NCI-H1048 (cell line): ENCODE measurements at regions not wholly inside any gene's neighbourhood (a gene's known extent, or its start where the extent isn't known, plus 50 kb on each side); places are given as distances from the start of the nearest gene placed in this dataset.
"Not testable (repeated sequence)": the region's sequence is repeated elsewhere in the genome, so short reads cannot be mapped to it uniquely, and the experiment has no call there.

Experiments
- DNase-seq: peaks from one replicate; lab custom pipeline; 2025; lab: John Stamatoyannopoulos, UW

- no peak for DNase-seq
These were observed 184.2 kb upstream of the ACO1 start for GRCh38 chr9:32200241-32200640.

GRCh38 chr9:32200896-32201295 lies 183.5 kb upstream of the ACO1 start:
- no peak for DNase-seq

- not testable (repeated sequence) for DNase-seq
These were observed 175.3 kb upstream of the ACO1 start for GRCh38 chr9:32209164-32209563.

- no peak for DNase-seq
These were observed 166.2 kb upstream of the ACO1 start for GRCh38 chr9:32218100-32218767.

- DNase-seq, result no peak
These were observed 163.7 kb upstream of the ACO1 start for GRCh38 chr9:32220750-32221149.

- no peak for DNase-seq
These were observed 150.0 kb upstream of the ACO1 start for GRCh38 chr9:32234451-32234850.

GRCh38 chr9:32247168-32247567 lies 137.3 kb upstream of the ACO1 start:
- no peak for DNase-seq

GRCh38 chr9:32248189-32248712 lies 136.2 kb upstream of the ACO1 start:
- no peak for DNase-seq

- DNase-seq, result peak; percentile 23
These were observed 132.9 kb upstream of the ACO1 start for GRCh38 chr9:32251539-32251938.

GRCh38 chr9:32253731-32254130 lies 130.7 kb upstream of the ACO1 start:
- DNase-seq, result no peak

- no peak for DNase-seq
These were observed 129.4 kb upstream of the ACO1 start for GRCh38 chr9:32255026-32255425.

GRCh38 chr9:32258482-32258881 lies 126.0 kb upstream of the ACO1 start:
- DNase-seq, result no peak

GRCh38 chr9:32260151-32260862 lies 124.1 kb upstream of the ACO1 start:
- no peak for DNase-seq

- no peak for DNase-seq
These were observed 120.1 kb upstream of the ACO1 start for GRCh38 chr9:32264170-32264864.

GRCh38 chr9:32265037-32265436 lies 119.4 kb upstream of the ACO1 start:
- no peak for DNase-seq

GRCh38 chr9:32278991-32279390 lies 105.5 kb upstream of the ACO1 start:
- DNase-seq, result no peak

- no peak for DNase-seq
These were observed 94.7 kb upstream of the ACO1 start for GRCh38 chr9:32289756-32290155.

- no peak for DNase-seq
These were observed 93.1 kb upstream of the ACO1 start for GRCh38 chr9:32291370-32291769.

- no peak for DNase-seq
These were observed 91.8 kb upstream of the ACO1 start for GRCh38 chr9:32292611-32293010.

GRCh38 chr9:32293091-32293490 lies 91.4 kb upstream of the ACO1 start:
- no peak for DNase-seq

GRCh38 chr9:32294106-32294505 lies 90.3 kb upstream of the ACO1 start:
- DNase-seq, result no peak

- DNase-seq, result no peak
These were observed 84.1 kb upstream of the ACO1 start for GRCh38 chr9:32300373-32300772.

- no peak for DNase-seq
These were observed 79.9 kb upstream of the ACO1 start for GRCh38 chr9:32304495-32304894.
